GM13977 (cell line): ENCODE measurements at regions not wholly inside any gene's neighbourhood (a gene's known extent, or its start where the extent isn't known, plus 50 kb on each side); places are given as distances from the start of the nearest gene placed in this dataset.

ENCODE experiments used
- DNase-seq: peaks from one replicate; pipeline ENCODE4 v3.0.0; 2012; ENCODE audit warnings: low spot score
- in situ Hi-C: fragments of 300-500 bp; cut with MboI; formaldehyde crosslinking; loops from one replicate; pipeline ENCODE4 v1.12.0; 2022; ENCODE audit warnings: low sequenced_read_pairs, low pct_unique_long_range_greater_than_20kb, mixed read lengths, inconsistent platforms; ENCODE audit not compliant: unreplicated experiment
- TF ChIP-seq, protein P1 (sequence below): IDR thresholded peaks from 2 replicates; pipeline ENCODE4 v1.5.1; 2012; ENCODE audit warnings: mild to moderate bottlenecking, control low read depth; ENCODE audit not compliant: insufficient read depth; ENCODE audit errors: extremely low read depth, missing control alignments

DNA sequence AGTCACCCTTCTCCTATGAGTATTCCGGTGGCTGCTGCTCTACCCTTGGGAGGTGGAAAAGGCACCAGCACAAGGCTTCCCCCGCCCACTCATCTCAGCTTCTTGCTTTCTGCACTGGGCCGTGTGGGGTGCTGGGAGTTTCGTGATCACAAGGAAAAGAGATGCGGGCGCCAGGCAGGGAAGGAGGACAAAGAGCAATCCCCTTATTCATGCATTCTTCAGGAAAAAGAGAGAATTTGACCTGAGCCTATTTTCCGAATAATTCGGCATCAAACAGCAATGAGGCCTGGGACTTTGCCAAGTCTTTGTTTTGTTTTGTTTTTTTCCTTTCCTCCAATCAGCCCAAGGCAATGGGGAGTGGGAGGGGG is 102.2 kb upstream of the LPP start:
- DNase-seq = no peak
- TF ChIP-seq, protein P1, sequence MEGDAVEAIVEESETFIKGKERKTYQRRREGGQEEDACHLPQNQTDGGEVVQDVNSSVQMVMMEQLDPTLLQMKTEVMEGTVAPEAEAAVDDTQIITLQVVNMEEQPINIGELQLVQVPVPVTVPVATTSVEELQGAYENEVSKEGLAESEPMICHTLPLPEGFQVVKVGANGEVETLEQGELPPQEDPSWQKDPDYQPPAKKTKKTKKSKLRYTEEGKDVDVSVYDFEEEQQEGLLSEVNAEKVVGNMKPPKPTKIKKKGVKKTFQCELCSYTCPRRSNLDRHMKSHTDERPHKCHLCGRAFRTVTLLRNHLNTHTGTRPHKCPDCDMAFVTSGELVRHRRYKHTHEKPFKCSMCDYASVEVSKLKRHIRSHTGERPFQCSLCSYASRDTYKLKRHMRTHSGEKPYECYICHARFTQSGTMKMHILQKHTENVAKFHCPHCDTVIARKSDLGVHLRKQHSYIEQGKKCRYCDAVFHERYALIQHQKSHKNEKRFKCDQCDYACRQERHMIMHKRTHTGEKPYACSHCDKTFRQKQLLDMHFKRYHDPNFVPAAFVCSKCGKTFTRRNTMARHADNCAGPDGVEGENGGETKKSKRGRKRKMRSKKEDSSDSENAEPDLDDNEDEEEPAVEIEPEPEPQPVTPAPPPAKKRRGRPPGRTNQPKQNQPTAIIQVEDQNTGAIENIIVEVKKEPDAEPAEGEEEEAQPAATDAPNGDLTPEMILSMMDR = no peak
- in situ Hi-C loops = no loop called here

DNA sequence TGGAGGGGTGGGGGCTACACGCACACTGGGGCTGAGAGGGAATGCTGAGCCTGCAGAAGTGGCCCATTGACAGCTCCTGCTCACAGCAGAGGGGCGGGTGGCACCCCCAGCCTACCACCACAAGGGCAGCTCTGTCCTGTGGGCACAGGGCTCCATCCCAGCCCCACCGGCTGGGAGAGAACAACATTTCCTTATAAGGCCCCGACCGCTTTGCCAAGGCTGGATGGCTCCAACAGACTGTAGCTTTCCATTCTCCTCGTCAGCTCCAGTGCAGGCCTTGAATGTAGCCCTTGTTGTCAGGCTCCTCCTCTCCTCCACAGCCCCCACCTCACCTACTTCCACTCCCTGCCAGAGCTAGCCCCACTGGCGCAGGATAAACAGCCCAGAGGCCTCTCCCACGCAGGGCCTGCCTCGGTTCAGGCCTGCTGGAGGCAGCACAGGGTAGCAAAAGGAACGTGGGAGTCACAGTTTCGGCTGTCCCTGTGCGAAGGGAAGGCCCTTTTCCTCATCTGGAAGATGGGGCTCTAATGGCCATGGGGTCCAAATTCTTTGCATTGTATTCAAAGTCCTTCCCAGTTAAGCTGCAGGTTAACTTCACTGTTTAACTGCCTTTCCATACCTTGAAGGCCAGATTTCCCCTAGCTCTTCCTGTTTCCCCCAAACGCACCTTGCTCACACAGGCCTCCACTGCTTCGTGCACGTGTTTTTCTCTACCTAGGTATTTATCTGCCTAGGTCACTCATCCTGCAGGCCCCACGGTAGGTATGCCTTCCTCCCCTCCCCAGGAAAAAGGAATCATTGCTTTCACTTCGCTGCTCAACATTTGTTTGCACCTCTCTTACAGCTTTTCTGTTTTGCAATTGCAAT is 101.6 kb upstream of the LPP start:
- in situ Hi-C loops = no loop called here
- TF ChIP-seq, protein P1 = no peak
- no peak for DNase-seq

DNA sequence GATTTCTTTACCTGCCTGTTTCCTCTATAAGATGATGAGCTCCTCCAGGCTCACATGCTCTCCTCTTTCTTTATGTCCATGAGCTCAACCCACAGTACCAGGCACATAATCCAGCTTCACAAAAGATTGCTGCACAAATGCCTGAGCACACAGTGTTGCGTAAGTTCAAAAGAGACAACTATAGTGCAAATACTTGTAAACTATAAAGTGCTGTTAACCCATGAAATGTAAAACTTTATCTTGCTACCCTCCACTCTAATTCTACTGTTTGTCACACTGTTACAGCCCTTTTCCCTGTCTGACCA is 101.0 kb upstream of the LPP start:
- TF ChIP-seq, protein P1 = no peak
- no peak for DNase-seq
- in situ Hi-C loops = no loop called here

DNA sequence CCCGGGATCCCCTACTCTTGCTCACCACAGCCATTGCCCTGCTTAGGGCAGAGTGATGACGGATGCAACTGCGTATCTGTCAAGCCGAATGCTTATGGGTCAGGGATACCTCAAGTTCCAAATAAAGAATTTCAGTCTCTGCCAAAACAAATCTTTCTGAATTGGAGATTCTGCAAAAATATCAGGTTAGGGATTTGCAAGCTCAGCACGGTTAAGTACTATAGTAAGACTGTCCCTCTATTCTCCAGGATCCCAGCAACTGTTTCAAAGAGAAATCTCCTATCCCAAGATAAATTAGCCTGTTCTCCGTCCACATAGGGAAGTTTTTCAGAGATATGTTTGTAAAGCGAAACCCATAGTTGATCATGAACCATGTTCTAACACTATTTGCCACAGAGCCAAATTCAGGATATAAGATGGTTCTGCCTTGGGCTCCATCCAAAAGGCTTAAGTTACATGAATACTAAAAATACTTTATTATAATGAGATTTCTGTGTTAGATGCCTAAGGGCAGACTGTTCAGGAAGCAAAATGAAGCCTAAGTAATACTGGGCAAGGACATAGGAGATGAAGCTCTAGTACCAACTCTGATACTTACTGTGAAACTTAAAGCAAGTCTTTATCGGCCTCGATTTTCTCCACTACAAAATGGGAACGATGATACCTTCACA is 100.1 kb upstream of the LPP start:
- no peak for DNase-seq
- in situ Hi-C loops = no loop called here
- TF ChIP-seq, protein P1 = no peak

DNA sequence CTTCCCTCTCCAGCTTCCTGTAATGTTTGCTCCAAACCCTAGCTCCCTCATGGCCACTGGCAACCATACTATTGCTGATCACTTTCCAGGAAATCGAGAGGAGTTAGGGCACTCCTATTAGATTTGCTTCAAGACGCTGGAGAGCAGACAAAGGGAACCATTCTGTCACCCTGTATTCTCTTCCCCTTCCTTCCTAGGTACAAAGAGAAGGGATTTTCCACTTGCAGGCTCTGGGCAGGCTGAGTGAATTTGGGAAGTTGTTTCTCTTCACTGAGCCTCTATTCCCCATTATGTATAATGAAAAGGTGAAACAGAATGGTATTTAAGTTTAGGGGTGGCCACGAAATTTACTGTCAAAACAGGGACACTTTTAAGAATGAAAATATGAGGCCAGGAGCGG is 99.4 kb upstream of the LPP start:
- no peak for DNase-seq
- TF ChIP-seq, protein P1 = no peak
- in situ Hi-C loops = no loop called here

DNA sequence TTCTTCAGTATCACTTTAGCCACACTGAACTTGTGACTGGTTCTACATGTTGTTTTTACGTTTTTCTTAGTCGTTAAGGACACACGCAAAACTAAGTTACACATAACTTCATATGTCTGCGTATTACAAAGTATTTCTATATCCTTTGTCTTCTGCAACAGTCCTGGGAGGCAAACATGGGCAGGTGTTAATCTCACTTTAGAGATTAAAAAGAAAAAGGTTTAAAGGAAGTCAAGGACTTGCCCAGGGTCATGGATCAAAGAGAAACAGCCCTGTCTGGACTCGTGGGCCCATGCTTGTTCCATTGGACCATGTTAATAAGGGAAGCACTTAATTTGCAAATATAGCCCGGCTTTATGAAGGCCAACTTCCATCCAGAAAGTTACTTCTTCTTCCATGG is 98.6 kb upstream of the LPP start:
- in situ Hi-C loops = no loop called here
- no peak for DNase-seq

More for the DNA sequence above, 98.6 kb upstream of the LPP start:
- TF ChIP-seq, protein P1 = no peak
